GM06990 (cell line): ENCODE measurements at regions not wholly inside any gene's neighbourhood (a gene's known extent, or its start where the extent isn't known, plus 50 kb on each side); places are given as distances from the start of the nearest gene placed in this dataset.
A peak's percentile ranks its signal among the peaks of the same experiment; 100 is the strongest.

Experiments
- DNase-seq: peaks from one replicate; pipeline ENCODE4 v3.0.0-alpha.2; 2011; ENCODE audit not compliant: insufficient read length; ENCODE audit errors: extremely low read depth
- H3K27me3 ChIP-seq: replicated peaks from 2 replicates; pipeline ENCODE4 v1.6.0; 2011; ENCODE audit warnings: low read length; ENCODE audit not compliant: control insufficient read depth, insufficient read depth
- H3K36me3 ChIP-seq: 2 replicates; pipeline ENCODE4 v1.5.1; 2011; ENCODE audit warnings: low read length; ENCODE audit not compliant: control insufficient read depth, insufficient read depth
- H3K4me3 ChIP-seq: replicated peaks from 2 replicates; pipeline ENCODE4 v1.5.1; 2011; ENCODE audit warnings: low read depth, mild to moderate bottlenecking, control low read depth, low read length
- CTCF ChIP-seq: IDR thresholded peaks from 2 replicates; pipeline ENCODE4 v1.5.1; 2011; ENCODE audit warnings: low read length, control low read depth, mild to moderate bottlenecking, inconsistent platforms; ENCODE audit not compliant: insufficient read depth, poor library complexity, severe bottlenecking

GRCh38 chr3:68019876-68020275 is 365.5 kb upstream of the SUCLG2 start:
- TF ChIP-seq CTCF = no peak
- no peaks in the 10 kb centered on the region for H3K27me3 ChIP-seq
- no peak for DNase-seq
- no peak overlapping the region for H3K4me3 ChIP-seq
- H3K36me3 ChIP-seq = no peaks in the 10 kb centered on the region

GRCh38 chr3:68018275-68018674 is 363.9 kb upstream of the SUCLG2 start:
- Histone ChIP-seq H3K27me3 (no peaks in the 10 kb centered on the region), H3K36me3 (no peaks in the 10 kb centered on the region), H3K4me3 (no peak overlapping the region)
- peak; percentile 20 for TF ChIP-seq CTCF
- no peak for DNase-seq

- no peak overlapping the region for H3K4me3 ChIP-seq
- TF ChIP-seq CTCF = peak; percentile 30
- H3K36me3 ChIP-seq = no peaks in the 10 kb centered on the region
- DNase-seq = no peak
- no peaks in the 10 kb centered on the region for H3K27me3 ChIP-seq
Observed at GRCh38 chr3:68017069-68017468, 362.7 kb upstream of the SUCLG2 start.

GRCh38 chr3:68009900-68010299 is 355.5 kb upstream of the SUCLG2 start:
- Histone ChIP-seq H3K4me3 (no peak overlapping the region), H3K36me3 (no peaks in the 10 kb centered on the region), H3K27me3 (no peaks in the 10 kb centered on the region; the same call in 1 of the 2 replicates)
- TF ChIP-seq CTCF = no peak
- DNase-seq = no peak

GRCh38 chr3:68007621-68008226 is 353.3 kb upstream of the SUCLG2 start:
- no peak overlapping the region for H3K4me3 ChIP-seq
- no peaks in the 10 kb centered on the region; the same call in 1 of the 2 replicates for H3K27me3 ChIP-seq
- H3K36me3 ChIP-seq = no peaks in the 10 kb centered on the region
- no peak for TF ChIP-seq CTCF
- no peak for DNase-seq

GRCh38 chr3:68006646-68007045 is 352.2 kb upstream of the SUCLG2 start:
- DNase-seq = no peak
- TF ChIP-seq CTCF = no peak
- Histone ChIP-seq H3K4me3 (no peak overlapping the region), H3K27me3 (no peaks in the 10 kb centered on the region; the same call in 1 of the 2 replicates), H3K36me3 (no peaks in the 10 kb centered on the region)
